Lower leg skin (tissue), 3 donors: ENCODE measurements at regions not wholly inside any gene's neighbourhood (a gene's known extent, or its start where the extent isn't known, plus 50 kb on each side); places are given as distances from the start of the nearest gene placed in this dataset.

Experiments used
- POLR2A ChIP-seq, 2 donors: fragments of 450-650 bp; IDR thresholded peaks; one replicate each; pipeline ENCODE4 v1.6.1; 2016 to 2017; ENCODE audit warnings: antibody characterized with exemption in 2 of 2, mild to moderate bottlenecking in 1 of 2, moderate library complexity in 1 of 2
- TF ChIP-seq, protein P1 (sequence below), 3 donors: fragments of 450-650 bp; IDR thresholded peaks; one replicate each; pipeline ENCODE4 v1.5.1; 2016; ENCODE audit warnings: antibody characterized with exemption in 3 of 3, mild to moderate bottlenecking in 3 of 3, moderate library complexity in 2 of 3

DNA sequence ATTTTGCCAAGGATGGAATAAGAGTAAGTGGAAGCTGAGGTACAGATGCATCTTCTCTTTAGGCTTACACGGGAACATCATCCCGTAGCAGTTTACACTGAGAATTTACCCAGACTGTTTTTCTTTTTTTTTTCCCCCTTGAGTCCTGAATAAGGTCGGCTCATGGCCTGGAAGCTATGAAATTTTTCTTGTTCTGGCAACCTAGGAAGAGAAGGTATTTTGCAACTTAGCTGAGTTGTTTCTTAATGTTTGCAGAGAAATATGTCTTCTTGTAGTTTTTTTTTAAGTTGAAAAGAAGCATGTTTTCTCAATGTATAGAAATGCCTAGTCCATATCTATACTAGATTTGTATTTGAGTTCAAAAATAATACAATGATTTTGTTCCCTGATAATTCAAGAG is 712.5 kb downstream of the TDRD15 start:
- TF ChIP-seq, protein P1, sequence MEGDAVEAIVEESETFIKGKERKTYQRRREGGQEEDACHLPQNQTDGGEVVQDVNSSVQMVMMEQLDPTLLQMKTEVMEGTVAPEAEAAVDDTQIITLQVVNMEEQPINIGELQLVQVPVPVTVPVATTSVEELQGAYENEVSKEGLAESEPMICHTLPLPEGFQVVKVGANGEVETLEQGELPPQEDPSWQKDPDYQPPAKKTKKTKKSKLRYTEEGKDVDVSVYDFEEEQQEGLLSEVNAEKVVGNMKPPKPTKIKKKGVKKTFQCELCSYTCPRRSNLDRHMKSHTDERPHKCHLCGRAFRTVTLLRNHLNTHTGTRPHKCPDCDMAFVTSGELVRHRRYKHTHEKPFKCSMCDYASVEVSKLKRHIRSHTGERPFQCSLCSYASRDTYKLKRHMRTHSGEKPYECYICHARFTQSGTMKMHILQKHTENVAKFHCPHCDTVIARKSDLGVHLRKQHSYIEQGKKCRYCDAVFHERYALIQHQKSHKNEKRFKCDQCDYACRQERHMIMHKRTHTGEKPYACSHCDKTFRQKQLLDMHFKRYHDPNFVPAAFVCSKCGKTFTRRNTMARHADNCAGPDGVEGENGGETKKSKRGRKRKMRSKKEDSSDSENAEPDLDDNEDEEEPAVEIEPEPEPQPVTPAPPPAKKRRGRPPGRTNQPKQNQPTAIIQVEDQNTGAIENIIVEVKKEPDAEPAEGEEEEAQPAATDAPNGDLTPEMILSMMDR (IDR thresholded peaks at IDR 0.05) = no peak
- TF ChIP-seq POLR2A (IDR thresholded peaks at IDR 0.05) = no peak
